ENCODE measurements at regions not wholly inside any gene's neighbourhood (a gene's known extent, or its start where the extent isn't known, plus 50 kb on each side); places are given as distances from the start of the nearest gene placed in this dataset.

- no TSS peak for BruUV-seq (replicated peaks)
- no peaks in the 10 kb centered on the region for H3K9me3 ChIP-seq (ENCODE audit: control insufficient read depth in 1 of 2, insufficient read depth in 1 of 2, low read depth in 1 of 2, low read length in 2 of 2)
- no peaks in the 10 kb centered on the region for H3K4me1 ChIP-seq (ENCODE audit: control insufficient read depth in 1 of 2, insufficient read depth in 2 of 2, low read length in 2 of 2)
- no peak overlapping the region for H3K9ac ChIP-seq (ENCODE audit: low read length)
- no peaks in the 10 kb centered on the region for H3K9me2 ChIP-seq (ENCODE audit: insufficient read depth)
- RAD21 ChIA-PET (ENCODE audit: low non-redundant PET in 1 of 2, low total read pairs in 2 of 2, uncharacterized antibody in 2 of 2, unreplicated experiment in 2 of 2): no interaction called here
- no peaks in the 10 kb centered on the region for H3K36me3 ChIP-seq (ENCODE audit: control insufficient read depth in 1 of 2, insufficient read depth in 2 of 2, low read length in 2 of 2)
- H3K4me3 ChIP-seq (replicated peaks in 1 of 2; ENCODE audit: low read depth in 1 of 2, low read length in 2 of 2): no peak overlapping the region
- H2AFZ ChIP-seq (ENCODE audit: low read depth, low read length, poor library complexity, severe bottlenecking): no peak overlapping the region
- intact Hi-C loops (cut with micrococcal nuclease): no loop called here
- no peak for ATAC-seq
- H4K20me1 ChIP-seq (ENCODE audit: insufficient read depth): no peaks in the 10 kb centered on the region
- POLR2A ChIA-PET: no interaction called here
- TF ChIP-seq YY1 (IDR thresholded peaks at IDR 0.05; ENCODE audit: extremely low read depth, insufficient replicate concordance, low read depth, low read length) (no peak), MAX (IDR thresholded peaks at IDR 0.05) (no peak), SRF (IDR thresholded peaks at IDR 0.05; ENCODE audit: low read depth) (no peak), ZFX (IDR thresholded peaks at IDR 0.05) (no peak), CBX3 (IDR thresholded peaks at IDR 0.05; ENCODE audit: low read depth) (no peak), SIN3A (IDR thresholded peaks at IDR 0.05; ENCODE audit: low read depth) (no peak), EZH2phosphoT487 (IDR thresholded peaks at IDR 0.05; ENCODE audit: borderline replicate concordance) (no peak), CTCF (IDR thresholded peaks at IDR 0.05 in 2 of 3, conservative IDR thresholded peaks at IDR 0.05 in 1 of 3; ENCODE audit: borderline replicate concordance in 1 of 3, insufficient read depth in 1 of 3, low read depth in 2 of 3, low read length in 2 of 3) (no peak), SP1 (IDR thresholded peaks at IDR 0.05; ENCODE audit: low read depth) (no peak), JUND (IDR thresholded peaks at IDR 0.05) (no peak), FOSL1 (IDR thresholded peaks at IDR 0.05; ENCODE audit: low read depth) (no peak), EZH2 (IDR thresholded peaks at IDR 0.05) (no peak), POLR2A (IDR thresholded peaks at IDR 0.05; ENCODE audit: borderline replicate concordance, extremely low read depth, insufficient read depth, insufficient read length) (no peak), RAD21 (IDR thresholded peaks at IDR 0.05; ENCODE audit: low read depth) (no peak), EGR1 (IDR thresholded peaks at IDR 0.05; ENCODE audit: low read depth) (no peak), POLR2AphosphoS5 (IDR thresholded peaks at IDR 0.05; ENCODE audit: low read depth, low read length) (no peak), ZNF274 (IDR thresholded peaks at IDR 0.05; ENCODE audit: low read depth, low read length) (no peak), TCF7L2 (IDR thresholded peaks at IDR 0.05; ENCODE audit: borderline replicate concordance, extremely low read depth, insufficient read depth, insufficient read length) (no peak)
- no peaks in the 10 kb centered on the region for H3K27me3 ChIP-seq (ENCODE audit: insufficient read depth, low read length)
- no peak for DNase-seq (ENCODE audit: low read depth, low spot score)
- H3K79me2 ChIP-seq (ENCODE audit: insufficient read depth, low read length): no peaks in the 10 kb centered on the region
- CTCF ChIA-PET: interaction anchor here (0.8 kb wide), 1 partner anchor 10 kb away, joined by 3 read pairs; no protein-coding TSS in a partner anchor
- no peak overlapping the region for H3K4me2 ChIP-seq (ENCODE audit: low read length)
- H3K27ac ChIP-seq (ENCODE audit: low read depth, low read length): no peak overlapping the region
These were observed 420.2 kb upstream of the MEX3C start for GRCh38 chr18:51617572-51618260.

All from HCT116 (cell line).